B cell (primary cell): ENCODE measurements at regions not wholly inside any gene's neighbourhood (a gene's known extent, or its start where the extent isn't known, plus 50 kb on each side); places are given as distances from the start of the nearest gene placed in this dataset.

Source experiments
- ATAC-seq: fragments of 200-7000 bp; cut with Tn5 transposase; one replicate; pipeline ENCODE4 v1.10.0; 2021; ENCODE audit warnings: low read depth, mild to moderate bottlenecking, moderate number of reproducible peaks, moderate library complexity
- CTCF ChIA-PET: fragments of 350-600 bp; sonication (Branson Sonifier 250); formaldehyde crosslinking; loops from one replicate; lab custom pipeline; 2021; ENCODE audit warnings: antibody characterized with exemption, inconsistent platforms; lab: Charles Lee
- POLR2A ChIA-PET: fragments of 350-600 bp; sonication (Branson Sonifier 250); formaldehyde crosslinking; loops from one replicate; lab custom pipeline; 2021; ENCODE audit warnings: antibody characterized with exemption; lab: Charles Lee
- DNase-seq: peaks from one replicate; pipeline ENCODE4 v3.0.0; 2013
- H2AFZ ChIP-seq: 2 replicates; pipeline ENCODE4 v1.6.1; 2012; ENCODE audit warnings: mild to moderate bottlenecking, low read depth, low read length; ENCODE audit not compliant: insufficient read depth, poor library complexity, severe bottlenecking
- H3K27ac ChIP-seq, 2 donors: 1 replicate in 1 of 2; 2 replicates in 1 of 2; pipeline ENCODE4 v1.5.1; 2012 to 2013; ENCODE audit warnings: low read length in 2 of 2, mild to moderate bottlenecking in 2 of 2, moderate library complexity in 1 of 2
- H3K27me3 ChIP-seq, 4 experiments: fragments of 200-600 bp in 1 of 4; sonication (generic) in 1 of 4; replicated peaks in 1 of 4; 1 replicate in 2 of 4; 2 replicates in 2 of 4; pipeline versions ENCODE4 v1.6.1 to v1.7.0; 2013 to 2016; ENCODE audit warnings: low read length in 3 of 4, mild to moderate bottlenecking in 2 of 4, mixed read lengths in 1 of 4, moderate library complexity in 1 of 4; ENCODE audit not compliant: insufficient read depth in 4 of 4, control insufficient read depth in 3 of 4; ENCODE audit errors: control extremely low read depth in 1 of 4
- H3K36me3 ChIP-seq, 2 experiments: replicated peaks in 1 of 2; 1 replicate in 1 of 2; 2 replicates in 1 of 2; pipeline versions ENCODE4 v1.6.1 to v1.7.1; 2013; ENCODE audit warnings: low read length in 1 of 2; ENCODE audit not compliant: insufficient read depth in 2 of 2, control insufficient read depth in 1 of 2; ENCODE audit errors: control extremely low read depth in 1 of 2, extremely low read depth in 1 of 2
- H3K4me1 ChIP-seq, 2 donors: fragments of 200-600 bp in 1 of 2; sonication (generic) in 1 of 2; 1 replicate in 1 of 2; 2 replicates in 1 of 2; pipeline versions ENCODE4 v1.5.1 to v1.6.1; 2013 to 2017; ENCODE audit warnings: low read length in 2 of 2; ENCODE audit not compliant: control insufficient read depth in 2 of 2, insufficient read depth in 2 of 2
- H3K4me2 ChIP-seq: replicated peaks from 2 replicates; pipeline ENCODE3; 2012; ENCODE audit warnings: mild to moderate bottlenecking, low read depth, low read length; ENCODE audit not compliant: poor library complexity, severe bottlenecking
- H3K4me3 ChIP-seq, 5 experiments: fragments of 200-600 bp in 1 of 5; sonication (generic) in 1 of 5; 1 replicate in 3 of 5; 2 replicates in 2 of 5; pipeline versions ENCODE4 v1.5.1 to v1.7.0; 2011 to 2016; ENCODE audit warnings: low read length in 4 of 5, mild to moderate bottlenecking in 4 of 5, low read depth in 2 of 5, control low read depth in 1 of 5, moderate library complexity in 1 of 5; ENCODE audit not compliant: insufficient read depth in 1 of 5; ENCODE audit errors: control extremely low read depth in 1 of 5, extremely low read depth in 1 of 5
- H3K79me2 ChIP-seq: fragments of 200-600 bp; sonication (generic); one replicate; pipeline ENCODE4 v1.6.0; 2016; ENCODE audit warnings: low read length; ENCODE audit not compliant: control insufficient read depth, insufficient read depth
- H3K9ac ChIP-seq: fragments of 200-600 bp; sonication (generic); 2 replicates; pipeline ENCODE4 v1.6.1; 2017; ENCODE audit warnings: mild to moderate bottlenecking, low read length, moderate library complexity
- H3K9me3 ChIP-seq, 3 donors: one replicate each; pipeline versions ENCODE4 v1.6.1 to v1.7.1; 2013; ENCODE audit warnings: low read length in 2 of 3; ENCODE audit not compliant: control insufficient read depth in 2 of 3, insufficient read depth in 1 of 3; ENCODE audit errors: control extremely low read depth in 1 of 3
- H4K20me1 ChIP-seq: 2 replicates; pipeline ENCODE4 v1.6.0; 2012; ENCODE audit warnings: mild to moderate bottlenecking, low read length; ENCODE audit not compliant: insufficient read depth, control insufficient read depth, poor library complexity, severe bottlenecking
- H3K27ac Mint-ChIP-seq: one replicate; pipeline ENCODE4 v1.8.0; 2021; ENCODE audit warnings: mixed read lengths
- H3K27me3 Mint-ChIP-seq: one replicate; pipeline ENCODE4 v1.8.0; 2021; ENCODE audit warnings: mixed read lengths
- H3K4me1 Mint-ChIP-seq: one replicate; pipeline ENCODE4 v1.8.0; 2021; ENCODE audit warnings: mixed read lengths
- H3K4me3 Mint-ChIP-seq: one replicate; pipeline ENCODE4 v1.8.0; 2021; ENCODE audit warnings: mixed read lengths
- H3K9me3 Mint-ChIP-seq: one replicate; pipeline ENCODE4 v1.8.0; 2022; ENCODE audit warnings: mixed read lengths; ENCODE audit not compliant: insufficient read depth
- EZH2 ChIP-seq: IDR thresholded peaks from 2 replicates; pipeline ENCODE4 v1.6.1; 2012; ENCODE audit warnings: borderline replicate concordance, low read depth, mild to moderate bottlenecking, moderate library complexity, low read length; ENCODE audit not compliant: insufficient read depth, poor library complexity, severe bottlenecking
- WGBS: methylation state at CpG from one replicate; pipeline ENCODE4 v1.1.5; 2013; ENCODE audit warnings: missing lambda C conversion rate; ENCODE audit not compliant: insufficient coverage; 5-methylcytosine and 5-hydroxymethylcytosine counted together
- intact Hi-C: fragments of 100-400 bp; cut with micrococcal nuclease; formaldehyde crosslinking; loops from one replicate; pipeline ENCODE4 v1.10.0; 2022
- TF ChIP-seq, protein P1 (sequence below): fragments of 200-600 bp; IDR thresholded peaks from one replicate; pipeline ENCODE4 v1.8.0; 2022; ENCODE audit warnings: antibody characterized with exemption, mild to moderate bottlenecking

DNA sequence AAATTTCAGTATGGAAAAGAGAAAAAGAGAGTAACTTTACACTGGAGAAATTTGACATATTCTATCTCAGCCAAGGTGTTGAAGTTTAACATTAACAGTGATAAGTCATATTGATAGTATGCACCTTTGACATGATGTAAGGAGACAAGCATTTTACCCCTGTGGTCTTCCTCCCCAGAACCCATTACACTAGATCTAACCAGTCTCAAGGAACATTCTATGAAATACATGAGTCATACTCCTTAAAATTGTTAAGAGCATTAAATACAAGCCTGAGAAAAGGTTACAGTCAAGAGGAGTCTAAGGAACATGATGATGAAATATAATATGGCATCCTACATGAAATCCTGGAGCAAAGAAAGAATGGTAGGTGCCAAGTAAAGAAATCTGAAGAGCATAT lies 1151.3 kb upstream of the IGFBP7 start:
- H3K9me3 ChIP-seq = no peaks in the 10 kb centered on the region
- H3K4me1 ChIP-seq = no peaks in the 10 kb centered on the region
- Mint-ChIP-seq H3K4me3 (no peak overlapping the region), H3K9me3 (peaks cover 2% of the 10 kb centered on the region), H3K27ac (no peak overlapping the region), H3K4me1 (no peaks in the 10 kb centered on the region), H3K27me3 (no peaks in the 10 kb centered on the region)
- ATAC-seq (no peak), DNase-seq (no peak)
- H3K9ac ChIP-seq = no peak overlapping the region
- intact Hi-C loops = no loop called here
- no peaks in the 10 kb centered on the region for H3K27me3 ChIP-seq
- CTCF ChIA-PET = no interaction called here
- TF ChIP-seq, protein P1, sequence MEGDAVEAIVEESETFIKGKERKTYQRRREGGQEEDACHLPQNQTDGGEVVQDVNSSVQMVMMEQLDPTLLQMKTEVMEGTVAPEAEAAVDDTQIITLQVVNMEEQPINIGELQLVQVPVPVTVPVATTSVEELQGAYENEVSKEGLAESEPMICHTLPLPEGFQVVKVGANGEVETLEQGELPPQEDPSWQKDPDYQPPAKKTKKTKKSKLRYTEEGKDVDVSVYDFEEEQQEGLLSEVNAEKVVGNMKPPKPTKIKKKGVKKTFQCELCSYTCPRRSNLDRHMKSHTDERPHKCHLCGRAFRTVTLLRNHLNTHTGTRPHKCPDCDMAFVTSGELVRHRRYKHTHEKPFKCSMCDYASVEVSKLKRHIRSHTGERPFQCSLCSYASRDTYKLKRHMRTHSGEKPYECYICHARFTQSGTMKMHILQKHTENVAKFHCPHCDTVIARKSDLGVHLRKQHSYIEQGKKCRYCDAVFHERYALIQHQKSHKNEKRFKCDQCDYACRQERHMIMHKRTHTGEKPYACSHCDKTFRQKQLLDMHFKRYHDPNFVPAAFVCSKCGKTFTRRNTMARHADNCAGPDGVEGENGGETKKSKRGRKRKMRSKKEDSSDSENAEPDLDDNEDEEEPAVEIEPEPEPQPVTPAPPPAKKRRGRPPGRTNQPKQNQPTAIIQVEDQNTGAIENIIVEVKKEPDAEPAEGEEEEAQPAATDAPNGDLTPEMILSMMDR = no peak
- TF ChIP-seq EZH2 = no peak
- H2AFZ ChIP-seq = no peak overlapping the region
- no peak overlapping the region for H3K27ac ChIP-seq
- H4K20me1 ChIP-seq = no peaks in the 10 kb centered on the region
- no peaks in the 10 kb centered on the region for H3K36me3 ChIP-seq
- no peak overlapping the region for H3K4me2 ChIP-seq
- no peak overlapping the region for H3K4me3 ChIP-seq
- no peaks in the 10 kb centered on the region for H3K79me2 ChIP-seq
- POLR2A ChIA-PET = no interaction called here

DNA sequence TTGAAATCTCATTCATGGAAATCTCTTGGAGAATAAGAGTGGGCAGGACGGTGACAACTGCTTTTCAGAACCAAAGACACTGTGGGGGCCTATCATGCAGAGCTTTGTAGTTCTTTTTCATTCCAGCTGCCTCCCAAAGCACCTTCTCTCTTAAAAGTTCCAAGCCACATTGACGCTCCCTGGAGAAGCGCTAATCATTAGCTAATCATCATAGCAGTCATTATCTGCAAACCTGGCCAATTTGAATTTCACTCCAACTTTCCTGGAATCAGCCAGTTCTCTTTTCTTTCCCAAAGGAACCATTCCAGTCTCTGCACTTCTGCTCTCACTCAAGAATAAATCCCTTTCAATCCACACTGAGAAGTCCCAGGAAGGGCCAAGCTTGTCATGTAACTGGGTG lies 1144.1 kb upstream of the IGFBP7 start:
- Mint-ChIP-seq H3K4me1 (no peaks in the 10 kb centered on the region), H3K27me3 (no peaks in the 10 kb centered on the region), H3K9me3 (peaks cover 3% of the 10 kb centered on the region), H3K27ac (no peak overlapping the region), H3K4me3 (no peak overlapping the region)
- WGBS = 96% methylated on average over 2 of the region's 3 CpGs
- no peak overlapping the region for H3K27ac ChIP-seq
- CTCF ChIA-PET = no interaction called here
- no peak overlapping the region for H2AFZ ChIP-seq
- no peaks in the 10 kb centered on the region for H3K9me3 ChIP-seq
- H3K36me3 ChIP-seq = no peaks in the 10 kb centered on the region
- no peak overlapping the region for H3K9ac ChIP-seq
- no peak for ATAC-seq
- no peak for DNase-seq
- no peak overlapping the region for H3K4me2 ChIP-seq
- no peaks in the 10 kb centered on the region for H4K20me1 ChIP-seq
- POLR2A ChIA-PET = no interaction called here
- H3K79me2 ChIP-seq = no peaks in the 10 kb centered on the region
- no peak overlapping the region for H3K4me3 ChIP-seq
- H3K4me1 ChIP-seq = no peaks in the 10 kb centered on the region
- no peak for TF ChIP-seq EZH2
- intact Hi-C loops = no loop called here
- H3K27me3 ChIP-seq = no peaks in the 10 kb centered on the region
